ENCODE measurements at regions not wholly inside any gene's neighbourhood (a gene's known extent, or its start where the extent isn't known, plus 50 kb on each side); places are given as distances from the start of the nearest gene placed in this dataset.
"Not testable (repeated sequence)": the region's sequence is repeated elsewhere in the genome, so short reads cannot be mapped to it uniquely, and the experiment has no call there.

DNA sequence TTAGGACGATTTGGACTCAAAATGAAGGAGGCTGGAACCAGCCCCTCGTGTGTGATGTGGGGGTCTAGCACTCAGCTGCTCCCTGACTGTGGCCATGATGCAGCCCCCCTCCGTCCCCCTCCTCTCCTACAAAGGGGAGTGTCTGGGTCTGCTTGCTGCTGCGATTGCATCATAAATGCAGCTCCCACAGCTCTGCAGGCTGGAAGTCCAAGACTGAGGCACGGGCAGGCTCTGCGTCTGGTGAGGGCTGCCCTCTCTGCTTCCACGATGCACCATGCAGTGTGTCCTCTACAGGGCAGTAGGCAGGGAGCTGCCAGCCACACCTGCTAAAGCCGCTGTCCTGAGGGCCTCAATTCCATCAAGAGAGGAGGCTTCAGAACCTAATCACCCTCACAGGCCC lies 432.1 kb downstream of the BRD1 start:
- DNase-seq (ENCODE audit: low read depth), result no peak
- H3K4me3 ChIP-seq (ENCODE audit: control insufficient read depth, low read depth, low read length), result no peak overlapping the region
- TF ChIP-seq, protein P1, sequence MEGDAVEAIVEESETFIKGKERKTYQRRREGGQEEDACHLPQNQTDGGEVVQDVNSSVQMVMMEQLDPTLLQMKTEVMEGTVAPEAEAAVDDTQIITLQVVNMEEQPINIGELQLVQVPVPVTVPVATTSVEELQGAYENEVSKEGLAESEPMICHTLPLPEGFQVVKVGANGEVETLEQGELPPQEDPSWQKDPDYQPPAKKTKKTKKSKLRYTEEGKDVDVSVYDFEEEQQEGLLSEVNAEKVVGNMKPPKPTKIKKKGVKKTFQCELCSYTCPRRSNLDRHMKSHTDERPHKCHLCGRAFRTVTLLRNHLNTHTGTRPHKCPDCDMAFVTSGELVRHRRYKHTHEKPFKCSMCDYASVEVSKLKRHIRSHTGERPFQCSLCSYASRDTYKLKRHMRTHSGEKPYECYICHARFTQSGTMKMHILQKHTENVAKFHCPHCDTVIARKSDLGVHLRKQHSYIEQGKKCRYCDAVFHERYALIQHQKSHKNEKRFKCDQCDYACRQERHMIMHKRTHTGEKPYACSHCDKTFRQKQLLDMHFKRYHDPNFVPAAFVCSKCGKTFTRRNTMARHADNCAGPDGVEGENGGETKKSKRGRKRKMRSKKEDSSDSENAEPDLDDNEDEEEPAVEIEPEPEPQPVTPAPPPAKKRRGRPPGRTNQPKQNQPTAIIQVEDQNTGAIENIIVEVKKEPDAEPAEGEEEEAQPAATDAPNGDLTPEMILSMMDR (IDR thresholded peaks at IDR 0.05; ENCODE audit: control insufficient read depth, insufficient read depth, low read depth, low read length, missing control alignments), result no peak

DNA sequence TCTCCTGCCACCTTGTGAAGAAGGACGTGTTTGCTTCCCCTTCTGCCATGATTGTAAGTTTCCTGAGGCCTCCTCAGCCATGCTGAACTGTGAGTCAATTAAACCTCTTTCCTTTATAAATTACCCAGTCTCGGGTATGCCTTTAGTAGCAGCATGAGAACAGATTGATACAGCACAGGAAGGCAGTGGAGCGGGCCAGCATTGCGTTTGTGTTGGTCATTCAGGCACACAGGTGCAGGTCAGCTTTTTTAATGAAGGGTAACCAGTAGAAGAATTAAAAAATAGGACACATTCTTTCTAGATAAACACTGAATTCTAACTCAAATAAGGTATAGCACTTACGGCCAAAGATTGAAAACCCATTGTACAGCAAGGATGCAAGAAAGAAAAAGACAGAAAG lies 432.6 kb downstream of the BRD1 start:
- DNase-seq (ENCODE audit: low read depth), result not testable (repeated sequence)

DNA sequence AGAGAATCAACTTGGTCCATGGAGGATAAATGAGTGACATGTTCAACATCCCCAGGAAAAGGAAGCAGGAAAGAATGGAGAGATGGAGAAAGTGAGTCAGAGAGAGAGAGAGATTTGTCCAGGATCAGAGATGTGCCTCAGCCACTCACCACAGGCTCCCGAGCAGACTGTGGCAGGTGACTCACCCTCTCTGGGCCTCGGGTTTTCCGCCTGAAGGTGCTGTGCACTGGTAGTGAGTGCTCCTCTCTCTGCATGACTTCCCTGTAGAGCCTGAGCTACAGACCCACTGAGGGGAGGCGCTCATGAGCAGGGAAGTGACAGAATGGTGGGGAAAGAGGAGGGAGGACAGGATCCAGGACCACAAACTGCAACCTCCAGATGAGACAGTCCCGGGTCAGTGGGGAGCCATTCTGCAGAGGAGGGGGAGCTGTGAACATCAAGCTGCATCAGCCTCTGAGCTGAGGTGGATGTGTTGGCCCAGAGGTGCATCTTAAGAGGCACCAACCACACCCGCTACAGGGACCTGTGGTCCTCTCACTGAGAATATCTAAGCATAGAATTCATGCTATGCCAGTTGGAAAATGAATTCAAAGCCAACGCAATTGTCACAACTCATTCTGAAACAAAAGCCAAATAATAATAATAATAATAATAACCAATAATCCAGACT lies 433.4 kb downstream of the BRD1 start:
- DNase-seq (ENCODE audit: low read depth), result no peak
- H3K4me3 ChIP-seq (ENCODE audit: control insufficient read depth, low read depth, low read length), result no peak overlapping the region
- TF ChIP-seq, protein P1 (IDR thresholded peaks at IDR 0.05; ENCODE audit: control insufficient read depth, insufficient read depth, low read depth, low read length, missing control alignments), result no peak

More for the DNA sequence above, 432.6 kb downstream of the BRD1 start:
- not testable (repeated sequence) for H3K4me3 ChIP-seq (ENCODE audit: control insufficient read depth, low read depth, low read length)

DNA sequence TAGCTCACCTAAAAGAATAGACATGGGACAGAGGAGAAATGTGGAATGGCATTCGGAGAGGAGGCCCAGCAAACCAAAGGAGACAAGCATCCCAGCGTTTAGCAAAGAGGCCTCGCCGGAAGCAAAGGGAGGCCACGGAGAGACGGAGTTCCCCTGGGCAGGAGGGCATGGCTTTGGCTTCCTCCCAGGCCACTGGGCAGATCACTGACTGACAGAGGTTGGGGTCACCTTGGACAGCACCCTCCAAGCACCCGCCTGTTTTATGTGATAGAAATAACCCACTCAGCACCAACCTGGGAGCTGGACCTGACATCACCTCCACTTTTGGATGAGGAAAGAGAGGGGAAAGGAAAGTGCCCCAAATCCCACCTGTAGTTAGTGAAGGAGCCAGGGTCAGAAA lies 434.1 kb downstream of the BRD1 start:
- DNase-seq (ENCODE audit: low read depth), result no peak
- no peak overlapping the region for H3K4me3 ChIP-seq (ENCODE audit: control insufficient read depth, low read depth, low read length)
- TF ChIP-seq, protein P1 (IDR thresholded peaks at IDR 0.05; ENCODE audit: control insufficient read depth, insufficient read depth, low read depth, low read length, missing control alignments), result no peak

DNA sequence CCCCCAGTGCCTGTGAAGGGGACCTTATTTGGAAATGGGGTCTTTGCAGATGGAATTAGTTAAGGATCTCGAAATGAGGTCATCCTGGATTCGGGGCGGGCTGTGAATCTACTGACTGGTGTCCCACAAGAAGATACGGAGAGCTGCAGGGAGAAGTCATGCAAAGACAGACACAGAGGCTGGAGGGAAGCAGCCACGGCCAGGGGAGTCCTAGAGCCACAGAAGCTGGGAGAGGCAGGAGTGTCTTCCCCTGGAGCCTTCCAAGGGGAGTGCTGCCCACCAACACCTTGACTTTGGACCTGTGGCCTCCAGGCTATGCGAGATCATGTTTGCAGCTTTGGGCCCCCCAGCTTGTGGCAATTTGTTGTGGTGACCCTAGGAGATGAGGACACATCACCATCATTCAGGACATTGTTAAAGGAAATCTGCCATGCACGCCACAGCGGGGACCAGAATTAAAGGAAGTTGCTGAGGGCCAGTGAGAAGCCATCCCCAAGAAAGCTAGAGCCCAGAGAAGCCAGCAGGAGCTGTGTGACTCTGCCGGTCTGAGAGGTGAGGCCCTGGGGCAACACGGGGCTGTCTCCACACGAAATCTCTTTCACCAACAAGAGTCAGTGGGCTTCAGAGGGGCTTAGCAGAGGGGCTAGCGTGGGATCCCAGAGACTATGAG lies 434.7 kb downstream of the BRD1 start:
- TF ChIP-seq, protein P1 (IDR thresholded peaks at IDR 0.05; ENCODE audit: control insufficient read depth, insufficient read depth, low read depth, low read length, missing control alignments), result no peak
- no peak overlapping the region for H3K4me3 ChIP-seq (ENCODE audit: control insufficient read depth, low read depth, low read length)
- DNase-seq (ENCODE audit: low read depth), result no peak

DNA sequence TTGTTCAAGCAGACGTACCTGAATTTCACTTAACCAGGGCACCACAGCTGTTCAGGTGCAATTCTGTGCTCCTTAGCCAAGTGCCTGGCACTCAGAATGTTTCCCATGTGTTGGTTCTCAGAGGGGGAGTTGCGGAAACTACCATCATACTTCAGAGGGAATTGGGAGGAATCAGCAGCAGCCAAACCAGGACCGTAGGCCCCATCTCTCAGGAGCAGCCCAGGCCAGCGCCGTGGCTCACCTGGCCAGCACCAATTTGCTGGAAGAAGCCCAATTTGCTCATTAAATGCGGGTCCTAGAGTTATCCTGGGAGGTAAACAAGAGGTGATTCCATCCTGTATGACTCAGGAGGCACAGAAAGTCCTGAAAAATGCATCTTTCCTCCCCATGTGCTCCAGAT lies 435.4 kb downstream of the BRD1 start:
- H3K4me3 ChIP-seq (ENCODE audit: control insufficient read depth, low read depth, low read length), result no peak overlapping the region
- TF ChIP-seq, protein P1 (IDR thresholded peaks at IDR 0.05; ENCODE audit: control insufficient read depth, insufficient read depth, low read depth, low read length, missing control alignments), result no peak
- no peak for DNase-seq (ENCODE audit: low read depth)

DNA sequence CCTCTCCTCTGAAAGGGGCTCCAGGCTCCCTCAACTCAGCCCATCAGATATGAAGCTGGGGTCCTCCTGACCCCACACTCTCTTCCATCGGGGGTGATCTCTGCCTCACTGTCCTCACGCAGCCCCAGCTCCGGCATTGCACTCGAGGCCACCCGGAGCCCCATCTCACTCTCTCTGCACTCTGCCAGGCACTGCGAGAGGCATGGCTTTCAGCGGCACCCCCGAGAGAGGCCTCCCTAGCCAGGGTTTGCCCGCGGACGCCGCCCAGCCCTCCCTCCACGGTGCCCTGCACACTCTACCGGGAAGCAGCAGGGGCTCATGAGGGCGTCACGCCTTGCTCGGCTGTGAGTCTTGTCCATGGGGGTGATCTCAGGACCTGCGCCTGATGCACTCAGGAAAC lies 436.2 kb downstream of the BRD1 start:
- TF ChIP-seq, protein P1 (IDR thresholded peaks at IDR 0.05; ENCODE audit: control insufficient read depth, insufficient read depth, low read depth, low read length, missing control alignments), result no peak
- DNase-seq (ENCODE audit: low read depth), result no peak
- no peak overlapping the region for H3K4me3 ChIP-seq (ENCODE audit: control insufficient read depth, low read depth, low read length)

Measured in AG09309 (cell line).